ENCODE measurements at regions not wholly inside any gene's neighbourhood (a gene's known extent, or its start where the extent isn't known, plus 50 kb on each side); places are given as distances from the start of the nearest gene placed in this dataset.

DNA sequence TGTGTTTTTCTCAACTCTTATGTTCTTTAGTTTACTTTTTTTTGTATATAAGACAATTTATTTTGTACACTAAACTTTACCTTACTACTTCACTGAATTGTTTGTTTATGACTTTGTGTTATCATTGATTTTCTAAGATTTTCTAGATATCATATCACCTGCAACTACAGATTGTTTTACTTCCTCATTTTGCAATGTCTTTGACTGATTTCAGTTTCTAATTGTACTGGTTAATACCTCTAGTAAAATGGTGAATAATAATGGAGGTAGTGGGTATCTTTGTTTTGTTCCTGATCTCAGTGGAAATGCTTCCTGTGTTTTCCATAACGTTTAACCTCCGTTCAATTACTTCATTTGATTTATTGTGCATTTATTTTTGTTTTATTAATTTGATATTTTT is 490.2 kb downstream of the TLL1 start:
- no peaks in the 10 kb centered on the region for H3K36me3 ChIP-seq (ENCODE audit: control insufficient read depth in 2 of 2, insufficient read depth in 1 of 2, low read length in 2 of 2)
- CTCF ChIA-PET: no interaction called here
- H3K9me3 ChIP-seq (ENCODE audit: control insufficient read depth, insufficient read depth, low read depth, low read length): no peaks in the 10 kb centered on the region
- no peak overlapping the region for H3K4me3 ChIP-seq (ENCODE audit: low read depth, low read length)
- no peaks in the 10 kb centered on the region for H3K4me1 ChIP-seq (ENCODE audit: control insufficient read depth, insufficient read depth, low read length)
- TF ChIP-seq KLF9 (tag by site-specific recombination; IDR thresholded peaks at IDR 0.05; ENCODE audit: low read depth): no peak
- no peak for TF ChIP-seq ZNF677 (tag by site-specific recombination; IDR thresholded peaks at IDR 0.05)
- TF ChIP-seq REPIN1 (tag by site-specific recombination; IDR thresholded peaks at IDR 0.05; ENCODE audit: low read depth): no peak
- TF ChIP-seq TRIM28 (IDR thresholded peaks at IDR 0.05; ENCODE audit: borderline replicate concordance, low read length): no peak
- POLR2A ChIA-PET: no interaction called here
- H3K27ac ChIP-seq (ENCODE audit: extremely low read depth, low read depth, low read length): no peak overlapping the region

DNA sequence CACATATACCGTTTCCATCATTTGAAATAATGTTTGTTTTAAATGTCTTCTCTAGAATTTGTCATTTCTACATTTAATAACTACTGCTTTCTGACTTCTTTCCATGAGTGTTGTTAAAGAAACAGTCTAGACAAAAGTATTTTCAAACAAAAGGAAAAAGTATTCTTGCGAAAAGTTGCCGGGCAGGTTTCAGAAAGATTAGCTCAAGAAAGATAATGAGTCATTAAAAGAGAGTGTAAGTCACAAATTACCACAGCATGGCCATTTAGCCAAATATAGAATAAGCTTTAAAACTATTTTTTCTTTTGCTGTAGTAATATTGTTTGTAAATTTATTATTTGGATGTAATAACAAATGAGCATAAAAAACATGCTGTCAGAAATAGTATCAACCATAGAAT is 493.0 kb downstream of the TLL1 start:
- H3K36me3 ChIP-seq (ENCODE audit: control insufficient read depth in 2 of 2, insufficient read depth in 1 of 2, low read length in 2 of 2): no peaks in the 10 kb centered on the region
- H3K4me1 ChIP-seq (ENCODE audit: control insufficient read depth, insufficient read depth, low read length): no peaks in the 10 kb centered on the region
- ChIA-PET POLR2A (no interaction called here), CTCF (no interaction called here)
- H3K4me3 ChIP-seq (ENCODE audit: low read depth, low read length): no peak overlapping the region
- TF ChIP-seq, protein P1, sequence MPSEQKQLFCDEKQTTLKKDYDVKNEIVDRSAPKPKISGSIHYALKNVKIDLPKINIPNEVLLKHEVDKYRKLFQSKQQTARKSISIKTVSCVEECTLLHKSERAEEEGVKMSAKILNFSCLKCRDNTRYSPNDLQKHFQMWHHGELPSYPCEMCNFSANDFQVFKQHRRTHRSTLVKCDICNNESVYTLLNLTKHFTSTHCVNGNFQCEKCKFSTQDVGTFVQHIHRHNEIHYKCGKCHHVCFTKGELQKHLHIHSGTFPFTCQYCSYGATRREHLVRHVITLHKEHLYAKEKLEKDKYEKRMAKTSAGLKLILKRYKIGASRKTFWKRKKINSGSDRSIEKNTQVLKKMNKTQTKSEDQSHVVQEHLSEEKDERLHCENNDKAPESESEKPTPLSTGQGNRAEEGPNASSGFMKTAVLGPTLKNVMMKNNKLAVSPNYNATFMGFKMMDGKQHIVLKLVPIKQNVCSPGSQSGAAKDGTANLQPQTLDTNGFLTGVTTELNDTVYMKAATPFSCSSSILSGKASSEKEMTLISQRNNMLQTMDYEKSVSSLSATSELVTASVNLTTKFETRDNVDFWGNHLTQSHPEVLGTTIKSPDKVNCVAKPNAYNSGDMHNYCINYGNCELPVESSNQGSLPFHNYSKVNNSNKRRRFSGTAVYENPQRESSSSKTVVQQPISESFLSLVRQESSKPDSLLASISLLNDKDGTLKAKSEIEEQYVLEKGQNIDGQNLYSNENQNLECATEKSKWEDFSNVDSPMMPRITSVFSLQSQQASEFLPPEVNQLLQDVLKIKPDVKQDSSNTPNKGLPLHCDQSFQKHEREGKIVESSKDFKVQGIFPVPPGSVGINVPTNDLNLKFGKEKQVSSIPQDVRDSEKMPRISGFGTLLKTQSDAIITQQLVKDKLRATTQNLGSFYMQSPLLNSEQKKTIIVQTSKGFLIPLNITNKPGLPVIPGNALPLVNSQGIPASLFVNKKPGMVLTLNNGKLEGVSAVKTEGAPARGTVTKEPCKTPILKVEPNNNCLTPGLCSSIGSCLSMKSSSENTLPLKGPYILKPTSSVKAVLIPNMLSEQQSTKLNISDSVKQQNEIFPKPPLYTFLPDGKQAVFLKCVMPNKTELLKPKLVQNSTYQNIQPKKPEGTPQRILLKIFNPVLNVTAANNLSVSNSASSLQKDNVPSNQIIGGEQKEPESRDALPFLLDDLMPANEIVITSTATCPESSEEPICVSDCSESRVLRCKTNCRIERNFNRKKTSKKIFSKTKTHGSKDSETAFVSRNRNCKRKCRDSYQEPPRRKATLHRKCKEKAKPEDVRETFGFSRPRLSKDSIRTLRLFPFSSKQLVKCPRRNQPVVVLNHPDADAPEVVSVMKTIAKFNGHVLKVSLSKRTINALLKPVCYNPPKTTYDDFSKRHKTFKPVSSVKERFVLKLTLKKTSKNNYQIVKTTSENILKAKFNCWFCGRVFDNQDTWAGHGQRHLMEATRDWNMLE (tag by site-specific recombination; conservative IDR thresholded peaks at IDR 0.05; ENCODE audit: low read depth): no peak
- TF ChIP-seq ZNF366 (tag by site-specific recombination; conservative IDR thresholded peaks at IDR 0.05): no peak
- TF ChIP-seq, protein P2, sequence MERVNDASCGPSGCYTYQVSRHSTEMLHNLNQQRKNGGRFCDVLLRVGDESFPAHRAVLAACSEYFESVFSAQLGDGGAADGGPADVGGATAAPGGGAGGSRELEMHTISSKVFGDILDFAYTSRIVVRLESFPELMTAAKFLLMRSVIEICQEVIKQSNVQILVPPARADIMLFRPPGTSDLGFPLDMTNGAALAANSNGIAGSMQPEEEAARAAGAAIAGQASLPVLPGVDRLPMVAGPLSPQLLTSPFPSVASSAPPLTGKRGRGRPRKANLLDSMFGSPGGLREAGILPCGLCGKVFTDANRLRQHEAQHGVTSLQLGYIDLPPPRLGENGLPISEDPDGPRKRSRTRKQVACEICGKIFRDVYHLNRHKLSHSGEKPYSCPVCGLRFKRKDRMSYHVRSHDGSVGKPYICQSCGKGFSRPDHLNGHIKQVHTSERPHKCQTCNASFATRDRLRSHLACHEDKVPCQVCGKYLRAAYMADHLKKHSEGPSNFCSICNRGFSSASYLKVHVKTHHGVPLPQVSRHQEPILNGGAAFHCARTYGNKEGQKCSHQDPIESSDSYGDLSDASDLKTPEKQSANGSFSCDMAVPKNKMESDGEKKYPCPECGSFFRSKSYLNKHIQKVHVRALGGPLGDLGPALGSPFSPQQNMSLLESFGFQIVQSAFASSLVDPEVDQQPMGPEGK (tag by site-specific recombination; IDR thresholded peaks at IDR 0.05): no peak
- TF ChIP-seq TRIM28 (IDR thresholded peaks at IDR 0.05; ENCODE audit: borderline replicate concordance, low read length): no peak
- no peak for TF ChIP-seq ZNF501 (tag by site-specific recombination; IDR thresholded peaks at IDR 0.05)
- TF ChIP-seq ZNF221 (tag by site-specific recombination; IDR thresholded peaks at IDR 0.05; ENCODE audit: borderline replicate concordance): no peak
- no peak for TF ChIP-seq ZNF626 (tag by site-specific recombination; IDR thresholded peaks at IDR 0.05)
- TF ChIP-seq ZNF513 (tag by site-specific recombination; IDR thresholded peaks at IDR 0.05): no peak
- TF ChIP-seq ZFHX2 (tag by site-specific recombination; conservative IDR thresholded peaks at IDR 0.05): no peak
- no peak for TF ChIP-seq ZNF596 (tag by site-specific recombination; IDR thresholded peaks at IDR 0.05)
- TF ChIP-seq ZFP3 (tag by site-specific recombination; IDR thresholded peaks at IDR 0.05; ENCODE audit: low read depth): no peak
- TF ChIP-seq ZNF202 (tag by site-specific recombination; IDR thresholded peaks at IDR 0.05; ENCODE audit: borderline replicate concordance): no peak
- no peak for TF ChIP-seq ZNF311 (tag by site-specific recombination; IDR thresholded peaks at IDR 0.05; ENCODE audit: borderline replicate concordance)
- no peak for TF ChIP-seq ZSCAN4 (tag by site-specific recombination; IDR thresholded peaks at IDR 0.05)
- no peak for TF ChIP-seq ZBTB1 (tag by site-specific recombination; IDR thresholded peaks at IDR 0.05)
- no peak for TF ChIP-seq ZFP37 (tag by site-specific recombination; IDR thresholded peaks at IDR 0.05)
- no peak for TF ChIP-seq ZNF510 (tag by site-specific recombination; IDR thresholded peaks at IDR 0.05; ENCODE audit: insufficient replicate concordance)
- no peak for TF ChIP-seq ZNF529 (tag by site-specific recombination; IDR thresholded peaks at IDR 0.05; ENCODE audit: insufficient replicate concordance)
- TF ChIP-seq ZNF777 (tag by site-specific recombination; IDR thresholded peaks at IDR 0.05; ENCODE audit: borderline replicate concordance): no peak
- H3K9me3 ChIP-seq (ENCODE audit: control insufficient read depth, insufficient read depth, low read depth, low read length): no peaks in the 10 kb centered on the region
- no peak overlapping the region for H3K27ac ChIP-seq (ENCODE audit: extremely low read depth, low read depth, low read length)
